Activated naive CD8-positive, alpha-beta T cell (primary cell): ENCODE measurements at regions not wholly inside any gene's neighbourhood (a gene's known extent, or its start where the extent isn't known, plus 50 kb on each side); places are given as distances from the start of the nearest gene placed in this dataset.
"Not testable (repeated sequence)": the region's sequence is repeated elsewhere in the genome, so short reads cannot be mapped to it uniquely, and the experiment has no call there.

Experiments
- H3K27ac Mint-ChIP-seq: one replicate; pipeline ENCODE4 v1.8.0; 2021; ENCODE audit warnings: mixed read lengths
- H3K27me3 Mint-ChIP-seq: one replicate; pipeline ENCODE4 v1.8.0; 2021; ENCODE audit warnings: mixed read lengths
- H3K36me3 Mint-ChIP-seq: one replicate; pipeline ENCODE4 v1.8.0; 2021; ENCODE audit warnings: mixed read lengths
- H3K4me1 Mint-ChIP-seq: one replicate; pipeline ENCODE4 v1.8.0; 2021; ENCODE audit warnings: low read depth, mixed read lengths
- H3K4me3 Mint-ChIP-seq: one replicate; pipeline ENCODE4 v1.8.0; 2021; ENCODE audit warnings: mild to moderate bottlenecking, mixed read lengths
- H3K9me3 Mint-ChIP-seq: one replicate; pipeline ENCODE4 v1.8.0; 2021; ENCODE audit warnings: low read depth, mixed read lengths

GRCh38 chr21:34274001-34274400, 89.8 kb upstream of the KCNE2 start:
- H3K27me3 Mint-ChIP-seq: peaks cover 2% of the 10 kb centered on the region
- no peaks in the 10 kb centered on the region for H3K9me3 Mint-ChIP-seq
- no peak overlapping the region for H3K27ac Mint-ChIP-seq
- no peaks in the 10 kb centered on the region for H3K36me3 Mint-ChIP-seq
- H3K4me1 Mint-ChIP-seq: no peaks in the 10 kb centered on the region
- H3K4me3 Mint-ChIP-seq: no peak overlapping the region

GRCh38 chr21:34276711-34277425, 86.9 kb upstream of the KCNE2 start:
- Mint-ChIP-seq H3K27ac (no peak overlapping the region), H3K36me3 (no peaks in the 10 kb centered on the region), H3K9me3 (no peaks in the 10 kb centered on the region), H3K4me1 (no peaks in the 10 kb centered on the region), H3K27me3 (peaks cover 2% of the 10 kb centered on the region), H3K4me3 (no peak overlapping the region)

GRCh38 chr21:34278451-34278850, 85.4 kb upstream of the KCNE2 start:
- H3K27me3 Mint-ChIP-seq: peaks cover under 1% of the 10 kb centered on the region
- no peak overlapping the region for H3K27ac Mint-ChIP-seq
- no peaks in the 10 kb centered on the region for H3K9me3 Mint-ChIP-seq
- H3K4me1 Mint-ChIP-seq: no peaks in the 10 kb centered on the region
- H3K4me3 Mint-ChIP-seq: no peak overlapping the region
- H3K36me3 Mint-ChIP-seq: no peaks in the 10 kb centered on the region

GRCh38 chr21:34279285-34279684, 84.5 kb upstream of the KCNE2 start:
- Mint-ChIP-seq H3K36me3 (no peaks in the 10 kb centered on the region), H3K4me1 (no peaks in the 10 kb centered on the region), H3K9me3 (no peaks in the 10 kb centered on the region), H3K27me3 (no peaks in the 10 kb centered on the region), H3K4me3 (no peak overlapping the region), H3K27ac (no peak overlapping the region)

- Mint-ChIP-seq H3K4me3 (no peak overlapping the region), H3K4me1 (no peaks in the 10 kb centered on the region), H3K9me3 (no peaks in the 10 kb centered on the region), H3K27me3 (no peaks in the 10 kb centered on the region), H3K36me3 (no peaks in the 10 kb centered on the region), H3K27ac (no peak overlapping the region)
Measured at GRCh38 chr21:34279883-34280282, 83.9 kb upstream of the KCNE2 start.

GRCh38 chr21:34280389-34280795, 83.4 kb upstream of the KCNE2 start:
- no peaks in the 10 kb centered on the region for H3K9me3 Mint-ChIP-seq
- H3K4me1 Mint-ChIP-seq: no peaks in the 10 kb centered on the region
- no peaks in the 10 kb centered on the region for H3K27me3 Mint-ChIP-seq
- no peak overlapping the region for H3K27ac Mint-ChIP-seq
- H3K36me3 Mint-ChIP-seq: no peaks in the 10 kb centered on the region
- H3K4me3 Mint-ChIP-seq: no peak overlapping the region

- Mint-ChIP-seq H3K4me3 (no peak overlapping the region), H3K27ac (no peak overlapping the region), H3K36me3 (no peaks in the 10 kb centered on the region)
Measured at GRCh38 chr21:34280959-34281358, 82.8 kb upstream of the KCNE2 start.

GRCh38 chr21:34282223-34282622, 81.6 kb upstream of the KCNE2 start:
- peaks cover 2% of the 10 kb centered on the region for H3K36me3 Mint-ChIP-seq
- H3K4me3 Mint-ChIP-seq: no peak overlapping the region
- H3K4me1 Mint-ChIP-seq: no peaks in the 10 kb centered on the region
- no peaks in the 10 kb centered on the region for H3K27me3 Mint-ChIP-seq
- peaks cover 6% of the 10 kb centered on the region for H3K9me3 Mint-ChIP-seq
- no peak overlapping the region for H3K27ac Mint-ChIP-seq

More at GRCh38 chr21:34280959-34281358, 82.8 kb upstream of the KCNE2 start:
- Mint-ChIP-seq H3K4me1 (no peaks in the 10 kb centered on the region), H3K27me3 (no peaks in the 10 kb centered on the region), H3K9me3 (no peaks in the 10 kb centered on the region)

- Mint-ChIP-seq H3K27ac (no peak overlapping the region), H3K36me3 (peaks cover 5% of the 10 kb centered on the region), H3K4me1 (no peaks in the 10 kb centered on the region), H3K9me3 (peaks cover 22% of the 10 kb centered on the region), H3K4me3 (no peak overlapping the region), H3K27me3 (no peaks in the 10 kb centered on the region)
Measured at GRCh38 chr21:34284666-34285065, 79.1 kb upstream of the KCNE2 start.

- H3K27me3 Mint-ChIP-seq, H3K4me1 Mint-ChIP-seq, H3K4me3 Mint-ChIP-seq, H3K27ac Mint-ChIP-seq, H3K36me3 Mint-ChIP-seq: not testable (repeated sequence)
- peaks cover 23% of the 10 kb centered on the region for H3K9me3 Mint-ChIP-seq
Measured at GRCh38 chr21:34288042-34288441, 75.8 kb upstream of the KCNE2 start.

GRCh38 chr21:34289856-34290255, 74.0 kb upstream of the KCNE2 start:
- peaks cover 23% of the 10 kb centered on the region for H3K9me3 Mint-ChIP-seq
- H3K27ac Mint-ChIP-seq: no peak overlapping the region
- H3K4me1 Mint-ChIP-seq: no peaks in the 10 kb centered on the region
- peaks cover 5% of the 10 kb centered on the region for H3K36me3 Mint-ChIP-seq
- H3K27me3 Mint-ChIP-seq: no peaks in the 10 kb centered on the region
- no peak overlapping the region for H3K4me3 Mint-ChIP-seq

- no peak overlapping the region for H3K27ac Mint-ChIP-seq
- H3K27me3 Mint-ChIP-seq: no peaks in the 10 kb centered on the region
- peaks cover 3% of the 10 kb centered on the region for H3K36me3 Mint-ChIP-seq
- peaks cover 4% of the 10 kb centered on the region for H3K9me3 Mint-ChIP-seq
- no peaks in the 10 kb centered on the region for H3K4me1 Mint-ChIP-seq
- no peak overlapping the region for H3K4me3 Mint-ChIP-seq
Measured at GRCh38 chr21:34296878-34297277, 66.9 kb upstream of the KCNE2 start.

GRCh38 chr21:34298534-34299167, 65.2 kb upstream of the KCNE2 start:
- Mint-ChIP-seq H3K36me3 (peaks cover 3% of the 10 kb centered on the region), H3K4me3 (no peak overlapping the region), H3K9me3 (peaks cover 4% of the 10 kb centered on the region), H3K27me3 (no peaks in the 10 kb centered on the region), H3K4me1 (no peaks in the 10 kb centered on the region), H3K27ac (no peak overlapping the region)

- H3K4me1 Mint-ChIP-seq: no peaks in the 10 kb centered on the region
- peaks cover 4% of the 10 kb centered on the region for H3K9me3 Mint-ChIP-seq
- H3K27ac Mint-ChIP-seq: no peak overlapping the region
- no peaks in the 10 kb centered on the region for H3K27me3 Mint-ChIP-seq
- H3K4me3 Mint-ChIP-seq: no peak overlapping the region
- H3K36me3 Mint-ChIP-seq: peaks cover 3% of the 10 kb centered on the region
Measured at GRCh38 chr21:34299168-34299539, 64.7 kb upstream of the KCNE2 start.

GRCh38 chr21:34302521-34302920, 61.3 kb upstream of the KCNE2 start:
- Mint-ChIP-seq H3K36me3 (peaks cover 3% of the 10 kb centered on the region), H3K27ac (no peak overlapping the region), H3K4me3 (no peak overlapping the region), H3K27me3 (no peaks in the 10 kb centered on the region), H3K4me1 (no peaks in the 10 kb centered on the region), H3K9me3 (peaks cover 4% of the 10 kb centered on the region)
